Left kidney (tissue), 1 donor: ENCODE measurements at regions not wholly inside any gene's neighbourhood (a gene's known extent, or its start where the extent isn't known, plus 50 kb on each side); places are given as distances from the start of the nearest gene placed in this dataset.
"Not testable (repeated sequence)": the region's sequence is repeated elsewhere in the genome, so short reads cannot be mapped to it uniquely, and the experiment has no call there.

ENCODE experiments used
- DNase-seq: peaks from one replicate; pipeline ENCODE4 v3.0.0-alpha.2; 2013

DNA sequence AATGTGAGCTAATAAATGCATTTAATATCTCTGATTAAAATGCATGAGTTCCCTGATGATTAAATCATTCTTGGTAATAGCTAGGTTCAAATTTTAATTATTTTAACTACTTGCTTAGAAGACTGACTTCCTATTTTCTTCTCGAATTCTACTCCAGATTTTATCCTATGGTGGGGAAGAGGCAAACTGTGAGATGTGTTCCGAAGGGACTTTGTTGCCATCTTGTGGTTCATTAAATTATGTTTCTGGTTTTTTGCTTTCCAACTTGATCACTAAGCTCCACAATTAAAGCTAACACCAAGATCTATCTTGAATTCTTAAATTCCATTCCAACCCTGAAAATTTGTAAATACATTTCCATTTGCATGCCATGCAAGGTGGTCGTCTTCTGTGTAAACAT is 538.4 kb upstream of the PCDH20 start:
- peak; percentile 32 for DNase-seq

GRCh38 chr13:61950828-61951227 is 535.2 kb upstream of the PCDH20 start:
- no peak for DNase-seq

GRCh38 chr13:61944329-61944929 is 528.8 kb upstream of the PCDH20 start:
- DNase-seq: no peak

GRCh38 chr13:61935710-61936109 is 520.1 kb upstream of the PCDH20 start:
- no peak for DNase-seq

DNA sequence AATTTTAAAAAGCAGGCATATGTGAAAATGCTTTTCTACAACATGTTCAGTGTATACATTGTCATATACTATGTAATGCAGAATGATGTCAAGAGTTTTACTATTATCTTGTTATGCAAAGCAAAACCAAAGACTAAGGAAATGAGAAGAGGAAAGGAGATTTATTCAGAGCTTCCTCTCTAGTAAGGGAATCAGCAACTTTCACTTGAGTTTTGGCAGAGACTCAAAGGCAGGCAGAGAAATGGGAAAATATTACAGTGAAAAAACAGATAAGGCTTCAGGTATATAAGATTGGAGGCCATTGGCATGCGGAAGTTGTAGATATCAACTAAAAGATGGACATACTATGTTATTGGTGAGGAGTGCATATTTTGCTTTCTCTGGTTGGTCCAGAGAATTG is 512.0 kb upstream of the PCDH20 start:
- DNase-seq: no peak

GRCh38 chr13:61918841-61919240 is 503.2 kb upstream of the PCDH20 start:
- no peak for DNase-seq

GRCh38 chr13:61916483-61916882 is 500.8 kb upstream of the PCDH20 start:
- DNase-seq: no peak

DNA sequence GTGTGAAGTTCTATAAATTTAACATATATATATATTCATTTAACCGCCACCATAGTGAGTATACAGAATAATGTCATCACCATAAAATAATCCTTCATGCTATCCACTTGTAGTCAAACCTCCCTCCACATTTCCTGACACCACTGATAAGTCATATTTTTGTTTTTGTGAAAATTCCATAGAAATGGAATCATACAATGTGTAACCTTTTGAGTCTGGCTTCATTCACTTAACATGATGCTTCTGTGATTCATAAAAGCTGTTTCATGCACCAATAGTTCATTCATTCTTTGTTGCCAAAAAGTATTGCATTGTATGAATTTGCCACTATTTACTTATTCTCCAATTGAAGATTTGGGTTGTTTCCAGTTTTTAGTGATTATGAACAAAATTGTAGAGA is 497.5 kb upstream of the PCDH20 start:
- DNase-seq: no peak

GRCh38 chr13:61908906-61909615 is 493.4 kb upstream of the PCDH20 start:
- DNase-seq: no peak

GRCh38 chr13:61905054-61905453 is 489.4 kb upstream of the PCDH20 start:
- no peak for DNase-seq

DNA sequence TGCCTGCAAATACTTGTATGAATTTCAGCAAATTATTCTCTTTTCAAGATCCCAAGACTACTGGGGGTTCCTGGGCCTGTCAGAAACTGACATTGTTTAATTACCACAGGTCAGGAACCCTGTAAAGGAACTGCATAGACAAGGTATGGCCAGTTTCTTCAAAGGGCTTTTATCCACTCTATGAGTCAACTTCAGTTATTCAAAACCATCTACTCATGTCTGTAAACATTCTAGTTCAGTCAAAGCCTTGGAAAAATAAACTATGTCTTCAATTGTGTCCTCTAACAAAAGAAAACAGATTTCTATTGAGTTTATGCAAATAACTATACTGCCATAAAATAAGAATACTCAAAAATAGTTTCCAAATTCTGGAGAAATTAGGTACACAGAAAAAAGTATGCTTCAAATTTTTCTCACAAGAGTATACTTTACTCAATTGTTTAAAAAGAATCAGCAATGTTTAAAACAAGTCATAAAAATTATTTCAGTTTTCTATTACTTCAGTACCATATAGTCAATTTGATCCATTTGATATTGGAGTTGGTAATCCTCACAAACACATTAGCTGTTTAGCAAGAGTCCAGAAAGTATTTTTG is 486.4 kb upstream of the PCDH20 start:
- DNase-seq: no peak

GRCh38 chr13:61900033-61900432 is 484.4 kb upstream of the PCDH20 start:
- no peak for DNase-seq

DNA sequence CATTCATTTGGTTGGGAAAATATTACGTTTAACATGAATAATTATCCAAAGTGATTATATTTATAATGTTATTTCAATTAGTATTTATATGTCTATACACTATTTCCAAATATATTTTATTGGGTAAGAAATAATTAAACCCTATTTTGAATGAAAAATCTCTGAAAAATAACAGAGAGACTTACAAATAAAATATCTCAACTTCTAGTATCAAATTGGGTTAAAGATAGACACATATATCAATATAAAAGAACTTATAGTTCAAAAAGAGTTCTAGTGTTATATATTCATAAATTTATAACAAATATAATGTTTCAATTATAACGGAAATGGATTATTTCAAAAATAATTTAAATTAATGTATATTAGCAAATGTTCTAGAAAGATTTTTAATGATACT is 482.6 kb upstream of the PCDH20 start:
- no peak for DNase-seq

GRCh38 chr13:61891401-61891800 is 475.8 kb upstream of the PCDH20 start:
- no peak for DNase-seq

GRCh38 chr13:61884830-61885229 is 469.2 kb upstream of the PCDH20 start:
- DNase-seq: no peak

GRCh38 chr13:61880578-61881283 is 465.1 kb upstream of the PCDH20 start:
- no peak for DNase-seq

GRCh38 chr13:61878565-61878964 is 462.9 kb upstream of the PCDH20 start:
- not testable (repeated sequence) for DNase-seq

GRCh38 chr13:61874970-61875579 is 459.4 kb upstream of the PCDH20 start:
- DNase-seq: no peak

DNA sequence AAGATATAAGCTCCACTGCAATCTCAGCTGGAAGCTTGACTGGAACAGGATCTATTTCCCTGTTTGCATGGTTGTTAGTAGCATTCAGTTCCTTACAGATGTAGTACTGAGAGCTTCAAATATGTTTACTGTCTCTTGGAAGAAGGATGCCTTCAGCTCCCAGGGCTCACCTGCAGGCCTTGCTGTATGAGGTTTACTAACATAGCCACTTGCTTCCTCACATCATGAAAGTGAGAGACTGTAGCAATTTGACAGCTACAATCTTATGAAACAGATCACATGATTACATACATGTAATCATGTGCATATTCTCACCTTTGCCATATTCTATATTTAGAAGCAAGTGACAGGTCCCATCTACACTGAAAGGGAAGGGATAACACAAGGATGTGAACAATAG is 458.1 kb upstream of the PCDH20 start:
- DNase-seq: no peak

DNA sequence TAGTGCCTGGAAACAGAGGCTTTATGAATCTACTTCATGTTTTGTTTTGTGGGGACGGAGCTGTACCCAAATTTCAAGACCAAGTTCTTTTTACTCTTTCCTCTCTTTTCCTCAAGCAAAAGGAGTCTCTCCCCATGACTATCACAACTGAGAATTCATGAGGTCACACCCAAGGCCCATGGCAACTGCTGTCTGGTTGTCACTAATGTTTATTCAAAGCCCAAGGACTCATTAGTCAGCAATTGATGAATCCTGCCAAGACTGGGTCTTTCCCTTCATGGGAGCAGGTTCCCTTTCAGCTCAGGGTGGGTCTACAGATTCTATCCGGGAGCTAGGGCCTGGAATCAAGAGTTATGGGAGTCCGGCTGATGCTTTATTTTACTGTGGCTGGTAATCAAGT is 441.5 kb upstream of the PCDH20 start:
- DNase-seq: no peak

DNA sequence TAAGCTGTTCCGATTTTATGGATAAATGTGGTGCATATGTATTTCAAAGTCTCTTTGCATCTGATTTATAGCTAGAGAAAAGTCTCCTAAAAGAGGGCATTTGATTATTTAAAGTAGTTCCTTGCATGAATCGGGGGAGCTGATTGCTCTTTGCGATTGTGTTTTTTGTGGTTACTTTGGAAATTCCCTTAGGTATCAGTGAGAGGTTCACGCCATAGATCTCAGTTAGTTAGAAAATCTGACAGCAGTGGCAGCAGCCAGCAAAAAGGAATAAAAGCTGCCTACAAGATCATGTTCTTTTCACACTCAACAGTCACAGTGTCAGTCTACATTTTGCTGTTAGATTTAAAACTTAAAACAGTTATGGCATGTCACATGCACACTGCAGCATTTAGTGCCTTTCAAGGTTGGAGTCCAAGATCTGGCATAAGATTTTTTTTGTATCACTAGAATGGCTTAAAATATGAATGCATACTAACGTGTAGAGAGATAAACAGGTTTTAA is 436.5 kb upstream of the PCDH20 start:
- DNase-seq: no peak

DNA sequence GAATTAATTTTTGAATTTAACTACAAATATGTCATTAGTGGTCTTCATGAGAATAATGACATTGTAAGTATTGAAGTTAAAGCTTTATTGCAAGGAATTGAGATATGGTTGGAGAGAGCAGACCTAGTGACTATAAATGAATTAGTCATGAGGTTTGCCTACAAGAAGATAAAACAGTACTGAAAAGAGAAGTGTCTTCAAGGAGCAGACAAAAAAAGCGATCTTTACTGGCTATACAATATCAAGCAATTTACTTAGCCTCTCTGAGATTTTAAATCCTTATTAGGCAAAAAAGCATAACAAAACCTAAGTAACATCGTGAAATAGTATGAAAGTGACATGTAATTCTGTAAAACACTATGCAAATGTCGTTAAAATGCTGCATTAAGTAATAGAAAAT is 435.1 kb upstream of the PCDH20 start:
- no peak for DNase-seq

- no peak for DNase-seq
These were observed 422.9 kb upstream of the PCDH20 start for GRCh38 chr13:61838568-61838967.
